ENCODE measurements at regions not wholly inside any gene's neighbourhood (a gene's known extent, or its start where the extent isn't known, plus 50 kb on each side); places are given as distances from the start of the nearest gene placed in this dataset.

GRCh38 chr9:28005779-28006178 lies 432.5 kb upstream of the C9orf72 start:
- no peak for TF ChIP-seq CTCF (IDR thresholded peaks at IDR 0.05; ENCODE audit: insufficient read depth, missing control alignments)
- FAIRE-seq (no peak), DNase-seq (ENCODE audit: insufficient read length, low spot score) (no peak)

GRCh38 chr9:28007097-28007817 lies 434.0 kb upstream of the C9orf72 start:
- FAIRE-seq, result no peak
- DNase-seq (ENCODE audit: insufficient read length, low spot score), result no peak
- TF ChIP-seq CTCF (IDR thresholded peaks at IDR 0.05; ENCODE audit: insufficient read depth, missing control alignments), result no peak

- DNase-seq (ENCODE audit: insufficient read length, low spot score), result no peak
- TF ChIP-seq CTCF (IDR thresholded peaks at IDR 0.05; ENCODE audit: insufficient read depth, missing control alignments), result no peak
- FAIRE-seq, result peak; percentile 6
These were observed 440.9 kb upstream of the C9orf72 start for GRCh38 chr9:28014212-28014611.

GRCh38 chr9:28024676-28025075 lies 451.4 kb upstream of the C9orf72 start:
- FAIRE-seq, result no peak

GRCh38 chr9:28025186-28025585 lies 451.9 kb upstream of the C9orf72 start:
- FAIRE-seq (no peak), DNase-seq (ENCODE audit: insufficient read length, low spot score) (no peak)
- TF ChIP-seq CTCF (IDR thresholded peaks at IDR 0.05; ENCODE audit: insufficient read depth, missing control alignments), result no peak

More at GRCh38 chr9:28024676-28025075, 451.4 kb upstream of the C9orf72 start:
- DNase-seq (ENCODE audit: insufficient read length, low spot score), result no peak
- no peak for TF ChIP-seq CTCF (IDR thresholded peaks at IDR 0.05; ENCODE audit: insufficient read depth, missing control alignments)

GRCh38 chr9:28031521-28032267 lies 458.4 kb upstream of the C9orf72 start:
- DNase-seq (ENCODE audit: insufficient read length, low spot score) (no peak), FAIRE-seq (peak; percentile 98)
- TF ChIP-seq CTCF (IDR thresholded peaks at IDR 0.05; ENCODE audit: insufficient read depth, missing control alignments), result no peak

GRCh38 chr9:28032268-28032590 lies 458.9 kb upstream of the C9orf72 start:
- DNase-seq (ENCODE audit: insufficient read length, low spot score), result no peak
- peak; percentile 73 for FAIRE-seq
- TF ChIP-seq CTCF (IDR thresholded peaks at IDR 0.05; ENCODE audit: insufficient read depth, missing control alignments), result no peak

All from D721Med (cell line).